GM19238 (cell line): ENCODE measurements at regions not wholly inside any gene's neighbourhood (a gene's known extent, or its start where the extent isn't known, plus 50 kb on each side); places are given as distances from the start of the nearest gene placed in this dataset.

Source experiments
- DNase-seq: peaks from one replicate; pipeline ENCODE4 v3.0.0; 2011; ENCODE audit warnings: low spot score; ENCODE audit not compliant: insufficient read length

- no peak for DNase-seq
Measured at GRCh38 chr11:76276781-76277155, 70.5 kb upstream of the WNT11 start.

DNA sequence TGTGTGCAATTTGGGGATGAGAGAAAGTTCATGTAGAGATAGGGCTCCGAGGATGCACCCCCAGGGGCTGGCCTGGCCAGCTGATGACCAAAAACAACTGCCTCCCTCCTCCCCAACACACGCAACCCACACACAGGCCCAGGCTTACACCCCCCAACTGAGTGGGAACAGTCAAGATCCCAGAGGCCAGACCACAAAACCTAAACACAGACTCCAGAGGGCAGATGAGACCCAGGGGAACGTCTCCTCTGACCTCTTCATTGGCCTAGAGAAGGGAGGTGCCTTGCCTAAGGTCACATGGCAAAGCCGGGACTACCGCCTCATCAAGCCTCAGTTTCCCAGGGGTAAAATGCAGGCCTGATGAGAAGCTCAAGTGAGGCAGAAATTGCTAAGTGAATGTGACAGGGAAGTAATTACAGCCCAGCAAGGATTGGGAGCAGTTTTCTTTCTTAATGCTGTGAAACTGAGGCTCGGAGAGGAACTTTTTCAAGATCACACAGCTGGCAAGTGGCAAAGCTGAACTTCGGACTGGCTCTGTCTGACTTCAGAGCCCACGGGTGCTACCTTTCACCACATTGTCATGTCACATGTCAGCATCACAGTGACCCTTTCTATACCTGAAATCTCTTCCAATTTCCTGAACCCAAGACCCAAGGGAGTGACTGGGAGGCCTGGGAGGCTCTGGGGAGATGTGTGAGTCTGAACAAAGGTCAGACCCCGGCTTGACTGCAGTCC lies 69.9 kb upstream of the WNT11 start:
- no peak for DNase-seq

- DNase-seq = no peak
Measured at GRCh38 chr11:76275446-76275845, 69.1 kb upstream of the WNT11 start.

DNA sequence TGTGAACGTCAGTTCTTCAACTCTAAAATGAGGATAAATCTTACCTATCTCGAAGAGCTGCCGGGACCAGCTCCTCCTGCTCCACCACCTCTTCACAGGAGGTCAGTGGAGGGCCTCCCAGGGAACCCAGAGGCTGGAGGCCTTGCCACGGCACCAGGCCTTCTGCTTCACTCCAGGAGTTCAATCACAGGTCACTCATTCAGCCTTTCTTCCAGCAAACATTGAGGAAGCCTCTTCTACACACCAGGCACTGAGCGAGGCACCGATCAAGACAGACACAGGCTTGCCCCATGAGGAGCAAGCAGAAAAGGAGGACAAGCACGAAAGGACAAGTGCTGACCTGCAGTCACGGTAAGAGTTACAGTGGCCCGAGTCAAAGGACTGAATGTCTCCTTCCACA lies 64.8 kb upstream of the WNT11 start:
- no peak for DNase-seq

- DNase-seq = no peak
Measured at GRCh38 chr11:76270389-76270788, 64.1 kb upstream of the WNT11 start.

GRCh38 chr11:76269661-76270261 lies 63.5 kb upstream of the WNT11 start:
- no peak for DNase-seq

DNA sequence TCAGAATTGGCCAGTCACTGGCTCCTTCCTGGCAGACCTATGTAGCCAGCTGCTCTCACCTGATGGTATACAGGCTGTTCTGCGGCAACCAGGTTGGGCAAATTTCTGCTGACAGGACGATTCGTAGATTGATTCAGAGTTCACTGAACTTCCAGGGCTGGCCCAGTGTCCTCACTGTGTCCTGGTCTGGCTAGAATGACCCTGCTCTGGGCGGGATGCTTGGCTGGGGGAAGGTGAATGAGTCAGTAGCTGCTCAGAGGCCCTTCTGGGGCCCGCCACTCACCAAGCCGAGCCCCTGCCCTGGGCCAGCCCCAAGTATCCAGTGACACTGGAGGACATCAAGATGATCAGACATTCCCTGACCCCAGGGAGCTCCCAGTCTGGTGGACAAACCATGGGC lies 62.9 kb upstream of the WNT11 start:
- no peak for DNase-seq

DNA sequence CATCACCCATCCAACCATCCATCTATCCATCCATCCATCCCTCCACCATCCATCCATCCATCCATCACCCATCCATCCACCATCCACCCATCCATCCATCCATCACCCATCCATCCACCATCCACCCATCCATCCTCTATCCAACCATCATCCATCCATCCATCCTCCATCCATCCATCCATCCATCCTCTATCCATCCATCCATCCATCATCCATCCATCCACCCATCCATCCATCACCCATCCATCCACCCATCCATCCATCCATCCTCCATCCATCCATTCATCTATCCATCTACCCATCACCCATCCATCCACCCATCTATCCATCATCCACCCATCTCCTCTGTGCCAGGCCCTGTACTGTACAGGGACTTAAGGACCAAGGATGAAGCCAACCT lies 62.2 kb upstream of the WNT11 start:
- DNase-seq = no peak

GRCh38 chr11:76267556-76267955 lies 61.3 kb upstream of the WNT11 start:
- DNase-seq = no peak

GRCh38 chr11:76266286-76267100 lies 60.2 kb upstream of the WNT11 start:
- no peak for DNase-seq

- no peak for DNase-seq
Measured at GRCh38 chr11:76265771-76266241, 59.5 kb upstream of the WNT11 start.

GRCh38 chr11:76263657-76264056 lies 57.4 kb upstream of the WNT11 start:
- DNase-seq = no peak

GRCh38 chr11:76263166-76263565 lies 56.9 kb upstream of the WNT11 start:
- DNase-seq = no peak

DNA sequence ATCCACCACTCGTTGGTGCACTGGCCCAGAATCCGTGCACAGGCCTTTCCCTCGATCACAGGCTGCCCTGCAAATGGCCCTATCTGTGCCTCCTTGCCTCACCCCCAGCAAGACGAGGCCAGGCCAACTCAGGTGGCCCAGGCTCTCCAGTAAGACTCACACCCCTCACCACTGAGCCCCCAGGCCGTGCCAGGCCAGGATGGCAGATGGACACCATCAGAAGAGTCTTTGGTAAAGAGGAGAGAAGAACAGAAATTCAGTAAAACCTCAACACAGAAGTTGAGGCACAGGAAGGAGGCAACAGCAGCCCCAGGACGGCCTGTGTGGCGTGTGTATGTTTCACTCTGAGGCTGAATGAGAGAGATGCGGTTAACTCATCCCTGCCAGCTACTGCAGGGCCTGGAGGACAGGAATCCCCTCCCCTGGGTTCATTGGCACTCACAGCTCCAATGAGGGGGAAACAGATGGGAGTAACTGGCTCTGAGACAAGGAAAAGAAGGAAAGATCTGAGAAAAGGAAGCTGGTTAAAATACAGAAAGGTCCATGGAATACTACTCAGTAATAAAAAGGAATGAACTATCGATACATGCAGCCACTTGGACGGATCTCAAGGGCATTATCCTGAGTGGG lies 54.1 kb upstream of the WNT11 start:
- no peak for DNase-seq

- DNase-seq = no peak
Measured at GRCh38 chr11:76259299-76259908, 53.1 kb upstream of the WNT11 start.

DNA sequence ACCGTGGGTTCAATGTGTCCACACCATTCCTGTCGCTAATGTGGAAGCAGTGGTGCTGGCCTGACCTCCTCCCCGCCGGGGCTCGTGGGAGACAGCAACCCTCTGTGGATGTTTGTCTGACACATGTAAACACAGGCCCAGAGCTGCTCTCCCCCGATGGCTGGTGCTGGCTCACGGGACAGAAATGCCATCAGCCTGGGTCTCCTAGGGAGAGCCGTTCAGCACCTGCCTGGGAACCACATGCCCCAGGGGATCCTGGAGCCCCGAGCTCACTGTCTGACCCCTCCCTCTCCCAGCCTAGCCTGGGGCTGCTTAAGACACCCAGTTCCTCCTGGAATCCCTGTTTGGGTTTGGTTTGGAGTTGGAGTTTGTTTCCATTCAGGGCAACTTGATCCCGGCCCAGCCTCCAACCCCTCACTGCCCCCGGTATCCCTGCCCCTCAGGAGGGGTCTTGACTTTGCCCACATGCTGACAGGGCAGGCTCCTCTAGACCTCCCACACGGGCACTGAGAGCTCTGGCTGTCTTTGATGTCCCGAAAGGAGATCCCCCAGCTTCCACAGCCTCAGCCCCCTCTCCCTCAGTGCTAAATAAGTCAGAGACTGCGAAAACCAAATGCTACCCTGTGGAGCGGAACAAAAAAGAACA lies 50.9 kb upstream of the WNT11 start:
- DNase-seq = no peak

DNA sequence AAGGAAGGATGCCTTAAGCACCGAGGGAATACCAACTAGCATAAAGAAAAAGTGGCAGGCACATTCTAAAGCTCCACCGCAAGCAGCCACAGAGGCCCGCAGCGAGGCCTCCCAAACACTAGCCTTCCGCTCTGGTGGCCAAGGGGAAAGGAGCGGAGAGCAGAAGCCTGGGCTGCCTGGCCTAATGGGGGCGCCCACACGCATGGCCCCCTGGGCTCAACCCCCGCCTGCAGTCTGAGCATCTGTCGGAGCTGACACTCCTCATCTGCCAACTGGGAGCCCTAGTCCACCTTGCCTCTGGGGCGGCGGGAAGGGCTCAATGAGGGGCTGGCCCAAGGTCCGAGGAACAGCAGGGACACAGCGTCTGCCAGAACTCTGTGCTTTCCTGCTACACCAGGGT lies 50.1 kb upstream of the WNT11 start:
- DNase-seq = no peak
